GM12878 (cell line): ENCODE measurements at regions not wholly inside any gene's neighbourhood (a gene's known extent, or its start where the extent isn't known, plus 50 kb on each side); places are given as distances from the start of the nearest gene placed in this dataset.

Source experiments
- ATAC-seq: fragments of 200-7000 bp; cut with Tn5 transposase; 3 replicates; pipeline ENCODE4 v1.9.1; 2020; ENCODE audit warnings: mild to moderate bottlenecking, moderate library complexity
- BruUV-seq: library from RNA; stranded (reverse); fragments of 400-500 nt; replicated peaks from 2 replicates; lab custom pipeline; 2021; lab: Mats Ljungman, UMichigan
- CTCF ChIA-PET: fragments of 300-600 bp; sonication (Branson Sonifier 250); formaldehyde crosslinking; extraction: SDS; loops from one replicate; lab custom pipeline; 2021; ENCODE audit warnings: inconsistent platforms; lab: Yijun Ruan, JAX
- POLR2A ChIA-PET: fragments of 350-600 bp; formaldehyde crosslinking; extraction: SDS; loops from one replicate; lab custom pipeline; 2021; ENCODE audit warnings: inconsistent platforms; lab: Charles Lee
- RAD21 ChIA-PET: fragments of 300-600 bp; sonication (Branson Sonifier 250); formaldehyde crosslinking; loops from one replicate; lab custom pipeline; 2023; ENCODE audit warnings: antibody characterized with exemption; ENCODE audit not compliant: unreplicated experiment; lab: Charles Lee
- SMC1A ChIA-PET: fragments of 300-600 bp; sonication (Branson Sonifier 250); formaldehyde crosslinking; loops from one replicate; lab custom pipeline; 2023; ENCODE audit not compliant: unreplicated experiment, uncharacterized antibody; lab: Charles Lee
- DNase-seq: peaks from one replicate; pipeline ENCODE4 v3.0.0-alpha.2; 2011; ENCODE audit warnings: low read depth, low spot score
- FAIRE-seq: peaks from 3 replicates; lab custom pipeline; 2011; peaks lifted over from hg19 to GRCh38; lab: Jason Lieb, UNC
- H2AFZ ChIP-seq: 2 replicates; pipeline ENCODE4 v1.6.0; 2011; ENCODE audit warnings: low read depth, low read length, control low read depth; ENCODE audit not compliant: control insufficient read depth
- H3K27ac ChIP-seq: 2 replicates; pipeline ENCODE4 v1.5.1; 2011; ENCODE audit warnings: control low read depth; ENCODE audit not compliant: control insufficient read depth, insufficient read depth
- H3K27me3 ChIP-seq, 2 experiments: replicated peaks in 1 of 2; 2 replicates each; pipeline versions ENCODE4 v1.6.0 to v1.6.1; 2011; ENCODE audit warnings: low read length in 1 of 2; ENCODE audit not compliant: control insufficient read depth in 2 of 2, insufficient read depth in 2 of 2
- H3K36me3 ChIP-seq, 2 experiments: 2 replicates each; pipeline ENCODE4 v1.5.1; 2011; ENCODE audit warnings: low read length in 1 of 2; ENCODE audit not compliant: control insufficient read depth in 2 of 2, insufficient read depth in 2 of 2
- H3K4me1 ChIP-seq: 2 replicates; pipeline ENCODE4 v1.6.1; 2011; ENCODE audit warnings: mild to moderate bottlenecking, low read length, moderate library complexity, mixed read lengths; ENCODE audit not compliant: control insufficient read depth, insufficient read depth
- H3K4me2 ChIP-seq: 2 replicates; pipeline ENCODE4 v1.6.0; 2011; ENCODE audit warnings: control low read depth; ENCODE audit not compliant: control insufficient read depth, insufficient read depth
- H3K4me3 ChIP-seq: fragments of 200-600 bp; sonication (generic); 2 replicates; pipeline ENCODE4 v1.5.1; 2016
- H3K79me2 ChIP-seq: 2 replicates; pipeline ENCODE4 v1.6.0; 2011; ENCODE audit warnings: low read length; ENCODE audit not compliant: control insufficient read depth, insufficient read depth
- H3K9ac ChIP-seq: 2 replicates; pipeline ENCODE4 v1.8.0; 2011; ENCODE audit warnings: low read length, control low read depth, mixed read lengths; ENCODE audit not compliant: control insufficient read depth, insufficient read depth
- H3K9me3 ChIP-seq: replicated peaks from 3 replicates; pipeline ENCODE4 v1.5.1; 2011; ENCODE audit warnings: mild to moderate bottlenecking, low read length; ENCODE audit not compliant: control insufficient read depth, insufficient read depth
- H4K20me1 ChIP-seq: 2 replicates; pipeline ENCODE4 v1.6.0; 2011; ENCODE audit not compliant: control insufficient read depth, insufficient read depth
- CBFB ChIP-seq: IDR thresholded peaks from 2 replicates; pipeline ENCODE4 v1.6.1; 2016; ENCODE audit warnings: antibody characterized with exemption, low read depth
- CUX1 ChIP-seq: IDR thresholded peaks from 2 replicates; pipeline ENCODE4 v1.6.1; 2012; ENCODE audit warnings: improper control_type of control experiment, low read depth, low read length; ENCODE audit not compliant: insufficient replicate concordance
- HSF1 ChIP-seq: fragments of 150-350 bp; IDR thresholded peaks from 2 replicates; pipeline ENCODE4 v1.6.1; 2014; ENCODE audit warnings: mild to moderate bottlenecking, low read depth, low read length
- IRF5 ChIP-seq: fragments of 450-650 bp; IDR thresholded peaks from 2 replicates; pipeline ENCODE4 v1.6.1; 2017; ENCODE audit warnings: borderline replicate concordance
- JUND ChIP-seq: IDR thresholded peaks from 2 replicates; pipeline ENCODE4 v1.6.1; 2012; ENCODE audit warnings: low read depth, mild to moderate bottlenecking, low read length, improper control_type of control experiment, moderate library complexity
- MYB ChIP-seq: fragments of 150-350 bp; IDR thresholded peaks from 2 replicates; pipeline ENCODE4 v1.6.1; 2014; ENCODE audit warnings: mild to moderate bottlenecking, low read depth, low read length, borderline replicate concordance
- RAD51 ChIP-seq: fragments of 450-650 bp; IDR thresholded peaks from 2 replicates; pipeline ENCODE4 v1.6.1; 2016; ENCODE audit warnings: moderate library complexity, mild to moderate bottlenecking, inconsistent platforms
- RFX5 ChIP-seq: IDR thresholded peaks from 2 replicates; pipeline ENCODE4 v1.6.1; 2011; ENCODE audit warnings: low read depth, low read length, improper control_type of control experiment
- SMAD1 ChIP-seq: fragments of 450-650 bp; IDR thresholded peaks from 2 replicates; pipeline ENCODE4 v1.6.1; 2018; ENCODE audit warnings: mild to moderate bottlenecking, low read depth; ENCODE audit not compliant: partially characterized antibody
- SP1 ChIP-seq: IDR thresholded peaks from one replicate; pipeline ENCODE4 v1.6.1; 2011; ENCODE audit warnings: low read depth, low read length
- ZNF207 ChIP-seq: fragments of 450-650 bp; IDR thresholded peaks from 2 replicates; pipeline ENCODE4 v1.6.1; 2014; ENCODE audit warnings: antibody characterized with exemption, mild to moderate bottlenecking, borderline replicate concordance
- WGBS: methylation state at CpG from one replicate; pipeline ENCODE4 v1.1.6; 2016; ENCODE audit warnings: low lambda C conversion rate; ENCODE audit not compliant: insufficient replicate concordance, insufficient coverage; ENCODE audit errors: missing lambda C conversion rate; 5-methylcytosine and 5-hydroxymethylcytosine counted together
- in situ Hi-C: fragments of 300-500 bp; cut with MboI; formaldehyde crosslinking; loops from 9 replicates; pipeline ENCODE4 v1.14.3; 2018; ENCODE audit warnings: mixed read lengths
- intact Hi-C: fragments of 100-400 bp; cut with micrococcal nuclease; formaldehyde crosslinking; loops from one replicate; pipeline ENCODE4 v1.14.2; 2022; ENCODE audit not compliant: unreplicated experiment

- Histone ChIP-seq H3K9me3 (no peaks in the 10 kb centered on the region), H2AFZ (no peak overlapping the region), H3K9ac (no peak overlapping the region), H3K4me1 (no peaks in the 10 kb centered on the region), H3K79me2 (no peaks in the 10 kb centered on the region), H3K4me2 (no peak overlapping the region), H3K36me3 (no peaks in the 10 kb centered on the region), H4K20me1 (no peaks in the 10 kb centered on the region), H3K4me3 (no peak overlapping the region), H3K27me3 (no peaks in the 10 kb centered on the region; a peak in 1 of 4 replicates), H3K27ac (no peak overlapping the region)
- ChIA-PET SMC1A (no interaction called here), CTCF (no interaction called here), POLR2A (no interaction called here), RAD21 (no interaction called here)
- DNase-seq: no peak
- ATAC-seq: no peak
- intact Hi-C loops: no loop called here
- BruUV-seq: no TSS peak
- TF ChIP-seq ZNF207 (no peak), JUND (no peak)
- FAIRE-seq: no peak
- in situ Hi-C loops: no loop called here
- 25% methylated on average over 4 of the region's 4 CpGs for WGBS
Observed at GRCh38 chr2:19185086-19185485, 173.3 kb downstream of the OSR1 start.

- no peaks in the 10 kb centered on the region for H4K20me1 ChIP-seq
- no peaks in the 10 kb centered on the region for H3K79me2 ChIP-seq
- H3K36me3 ChIP-seq: no peaks in the 10 kb centered on the region
- H3K27me3 ChIP-seq: no peaks in the 10 kb centered on the region
- no peak for ATAC-seq
- ChIA-PET POLR2A (no interaction called here), SMC1A (no interaction called here), RAD21 (no interaction called here), CTCF (no interaction called here)
- H3K27ac ChIP-seq: no peak overlapping the region
- H2AFZ ChIP-seq: no peak overlapping the region
- no TSS peak for BruUV-seq
- no peak overlapping the region for H3K4me3 ChIP-seq
- intact Hi-C loops: no loop called here
- WGBS: 0% methylated on average over 2 of the region's 2 CpGs
- H3K9me3 ChIP-seq: no peaks in the 10 kb centered on the region
- DNase-seq: no peak
- no peak for FAIRE-seq
- H3K9ac ChIP-seq: no peak overlapping the region
- no peaks in the 10 kb centered on the region for H3K4me1 ChIP-seq
- H3K4me2 ChIP-seq: no peak overlapping the region
- in situ Hi-C loops: no loop called here
- TF ChIP-seq RFX5: no peak
- no peak for TF ChIP-seq CUX1
- no peak for TF ChIP-seq IRF5
- no peak for TF ChIP-seq SP1
- no peak for TF ChIP-seq HSF1
- TF ChIP-seq RAD51: no peak
- no peak for TF ChIP-seq MYB
- no peak for TF ChIP-seq CBFB
- no peak for TF ChIP-seq SMAD1
Observed at GRCh38 chr2:19178175-19178574, 180.2 kb downstream of the OSR1 start.
